ENCODE measurements at regions not wholly inside any gene's neighbourhood (a gene's known extent, or its start where the extent isn't known, plus 50 kb on each side); places are given as distances from the start of the nearest gene placed in this dataset.

GRCh38 chr12:125606312-125606711 lies 541.1 kb downstream of the AACS start:
- H3K4me1 ChIP-seq (ENCODE audit: control insufficient read depth in 2 of 2, insufficient read depth in 2 of 2, low read length in 2 of 2) = no peaks in the 10 kb centered on the region
- H3K27ac ChIP-seq (ENCODE audit: low read depth in 2 of 2, low read length in 2 of 2) = no peak overlapping the region
- no peaks in the 10 kb centered on the region for H3K27me3 ChIP-seq (ENCODE audit: control insufficient read depth in 2 of 2, insufficient read depth in 2 of 2, low read length in 2 of 2)
- H3K9ac ChIP-seq (ENCODE audit: low read depth in 1 of 2, low read length in 2 of 2) = no peak overlapping the region
- no peak overlapping the region for H3K4me3 ChIP-seq (ENCODE audit: low read length in 2 of 2)
- H3K36me3 ChIP-seq (ENCODE audit: control insufficient read depth in 2 of 2, insufficient read depth in 2 of 2, low read length in 2 of 2) = no peaks in the 10 kb centered on the region
- no peaks in the 10 kb centered on the region for H3K9me3 ChIP-seq (ENCODE audit: control insufficient read depth in 2 of 2, low read length in 2 of 2)

GRCh38 chr12:125610292-125610691 lies 545.1 kb downstream of the AACS start:
- H3K9ac ChIP-seq (ENCODE audit: low read depth in 1 of 2, low read length in 2 of 2) = no peak overlapping the region
- H3K4me3 ChIP-seq (ENCODE audit: low read length in 2 of 2) = no peak overlapping the region
- H3K9me3 ChIP-seq (ENCODE audit: control insufficient read depth in 2 of 2, low read length in 2 of 2) = no peaks in the 10 kb centered on the region

GRCh38 chr12:125610971-125611370 lies 545.7 kb downstream of the AACS start:
- Histone ChIP-seq H3K36me3 (ENCODE audit: control insufficient read depth in 2 of 2, insufficient read depth in 2 of 2, low read length in 2 of 2) (no peaks in the 10 kb centered on the region), H3K4me1 (ENCODE audit: control insufficient read depth in 2 of 2, insufficient read depth in 2 of 2, low read length in 2 of 2) (no peaks in the 10 kb centered on the region), H3K9ac (ENCODE audit: low read depth in 1 of 2, low read length in 2 of 2) (no peak overlapping the region), H3K4me3 (ENCODE audit: low read length in 2 of 2) (no peak overlapping the region), H3K27me3 (ENCODE audit: control insufficient read depth in 2 of 2, insufficient read depth in 2 of 2, low read length in 2 of 2) (no peaks in the 10 kb centered on the region), H3K9me3 (ENCODE audit: control insufficient read depth in 2 of 2, low read length in 2 of 2) (no peaks in the 10 kb centered on the region), H3K27ac (ENCODE audit: low read depth in 2 of 2, low read length in 2 of 2) (no peak overlapping the region)

More at GRCh38 chr12:125610292-125610691, 545.1 kb downstream of the AACS start:
- no peaks in the 10 kb centered on the region for H3K27me3 ChIP-seq (ENCODE audit: control insufficient read depth in 2 of 2, insufficient read depth in 2 of 2, low read length in 2 of 2)
- H3K4me1 ChIP-seq (ENCODE audit: control insufficient read depth in 2 of 2, insufficient read depth in 2 of 2, low read length in 2 of 2) = no peaks in the 10 kb centered on the region
- H3K27ac ChIP-seq (ENCODE audit: low read depth in 2 of 2, low read length in 2 of 2) = no peak overlapping the region
- H3K36me3 ChIP-seq (ENCODE audit: control insufficient read depth in 2 of 2, insufficient read depth in 2 of 2, low read length in 2 of 2) = no peaks in the 10 kb centered on the region

- no peak overlapping the region for H3K9ac ChIP-seq (ENCODE audit: low read depth in 1 of 2, low read length in 2 of 2)
- no peaks in the 10 kb centered on the region for H3K4me1 ChIP-seq (ENCODE audit: control insufficient read depth in 2 of 2, insufficient read depth in 2 of 2, low read length in 2 of 2)
- no peaks in the 10 kb centered on the region for H3K36me3 ChIP-seq (ENCODE audit: control insufficient read depth in 2 of 2, insufficient read depth in 2 of 2, low read length in 2 of 2)
- H3K9me3 ChIP-seq (ENCODE audit: control insufficient read depth in 2 of 2, low read length in 2 of 2) = no peaks in the 10 kb centered on the region
- H3K27me3 ChIP-seq (ENCODE audit: control insufficient read depth in 2 of 2, insufficient read depth in 2 of 2, low read length in 2 of 2) = no peaks in the 10 kb centered on the region
- H3K27ac ChIP-seq (ENCODE audit: low read depth in 2 of 2, low read length in 2 of 2) = no peak overlapping the region
- H3K4me3 ChIP-seq (ENCODE audit: low read length in 2 of 2) = no peak overlapping the region
These were observed 548.8 kb downstream of the AACS start for GRCh38 chr12:125614058-125614457.

- Histone ChIP-seq H3K4me1 (ENCODE audit: control insufficient read depth in 2 of 2, insufficient read depth in 2 of 2, low read length in 2 of 2) (no peaks in the 10 kb centered on the region), H3K36me3 (ENCODE audit: control insufficient read depth in 2 of 2, insufficient read depth in 2 of 2, low read length in 2 of 2) (no peaks in the 10 kb centered on the region)
These were observed 554.5 kb downstream of the AACS start for GRCh38 chr12:125619723-125620122.

GRCh38 chr12:125633686-125634085 lies 568.5 kb downstream of the AACS start:
- Histone ChIP-seq H3K27ac (ENCODE audit: low read depth in 2 of 2, low read length in 2 of 2) (no peak overlapping the region), H3K27me3 (ENCODE audit: control insufficient read depth in 2 of 2, insufficient read depth in 2 of 2, low read length in 2 of 2) (no peaks in the 10 kb centered on the region), H3K4me1 (ENCODE audit: control insufficient read depth in 2 of 2, insufficient read depth in 2 of 2, low read length in 2 of 2) (no peaks in the 10 kb centered on the region)

More at GRCh38 chr12:125619723-125620122, 554.5 kb downstream of the AACS start:
- Histone ChIP-seq H3K4me3 (ENCODE audit: low read length in 2 of 2) (no peak overlapping the region), H3K27me3 (ENCODE audit: control insufficient read depth in 2 of 2, insufficient read depth in 2 of 2, low read length in 2 of 2) (no peaks in the 10 kb centered on the region), H3K9me3 (ENCODE audit: control insufficient read depth in 2 of 2, low read length in 2 of 2) (no peaks in the 10 kb centered on the region), H3K9ac (ENCODE audit: low read depth in 1 of 2, low read length in 2 of 2) (no peak overlapping the region), H3K27ac (ENCODE audit: low read depth in 2 of 2, low read length in 2 of 2) (no peak overlapping the region)

GRCh38 chr12:125634813-125635212 lies 569.6 kb downstream of the AACS start:
- Histone ChIP-seq H3K36me3 (ENCODE audit: control insufficient read depth in 2 of 2, insufficient read depth in 2 of 2, low read length in 2 of 2) (no peaks in the 10 kb centered on the region), H3K9me3 (ENCODE audit: control insufficient read depth in 2 of 2, low read length in 2 of 2) (no peaks in the 10 kb centered on the region), H3K4me3 (ENCODE audit: low read length in 2 of 2) (no peak overlapping the region), H3K27ac (ENCODE audit: low read depth in 2 of 2, low read length in 2 of 2) (no peak overlapping the region), H3K4me1 (ENCODE audit: control insufficient read depth in 2 of 2, insufficient read depth in 2 of 2, low read length in 2 of 2) (no peaks in the 10 kb centered on the region), H3K9ac (ENCODE audit: low read depth in 1 of 2, low read length in 2 of 2) (no peak overlapping the region), H3K27me3 (ENCODE audit: control insufficient read depth in 2 of 2, insufficient read depth in 2 of 2, low read length in 2 of 2) (no peaks in the 10 kb centered on the region)

More at GRCh38 chr12:125633686-125634085, 568.5 kb downstream of the AACS start:
- no peaks in the 10 kb centered on the region for H3K36me3 ChIP-seq (ENCODE audit: control insufficient read depth in 2 of 2, insufficient read depth in 2 of 2, low read length in 2 of 2)
- no peak overlapping the region for H3K4me3 ChIP-seq (ENCODE audit: low read length in 2 of 2)
- H3K9ac ChIP-seq (ENCODE audit: low read depth in 1 of 2, low read length in 2 of 2) = no peak overlapping the region
- no peaks in the 10 kb centered on the region for H3K9me3 ChIP-seq (ENCODE audit: control insufficient read depth in 2 of 2, low read length in 2 of 2)

- H3K4me3 ChIP-seq (ENCODE audit: low read length in 2 of 2) = no peak overlapping the region
- H3K27me3 ChIP-seq (ENCODE audit: control insufficient read depth in 2 of 2, insufficient read depth in 2 of 2, low read length in 2 of 2) = no peaks in the 10 kb centered on the region
- H3K36me3 ChIP-seq (ENCODE audit: control insufficient read depth in 2 of 2, insufficient read depth in 2 of 2, low read length in 2 of 2) = no peaks in the 10 kb centered on the region
- no peak overlapping the region for H3K27ac ChIP-seq (ENCODE audit: low read depth in 2 of 2, low read length in 2 of 2)
- H3K9me3 ChIP-seq (ENCODE audit: control insufficient read depth in 2 of 2, low read length in 2 of 2) = peaks cover 0 to 4% of the 10 kb centered on the region in 2 donors
- no peaks in the 10 kb centered on the region for H3K4me1 ChIP-seq (ENCODE audit: control insufficient read depth in 2 of 2, insufficient read depth in 2 of 2, low read length in 2 of 2)
- no peak overlapping the region for H3K9ac ChIP-seq (ENCODE audit: low read depth in 1 of 2, low read length in 2 of 2)
These were observed 574.6 kb downstream of the AACS start for GRCh38 chr12:125639826-125640225.

GRCh38 chr12:125643055-125643454 lies 577.8 kb downstream of the AACS start:
- peaks cover 0 to 4% of the 10 kb centered on the region in 2 donors for H3K9me3 ChIP-seq (ENCODE audit: control insufficient read depth in 2 of 2, low read length in 2 of 2)
- H3K9ac ChIP-seq (ENCODE audit: low read depth in 1 of 2, low read length in 2 of 2) = no peak overlapping the region
- H3K27ac ChIP-seq (ENCODE audit: low read depth in 2 of 2, low read length in 2 of 2) = no peak overlapping the region
- no peaks in the 10 kb centered on the region for H3K36me3 ChIP-seq (ENCODE audit: control insufficient read depth in 2 of 2, insufficient read depth in 2 of 2, low read length in 2 of 2)
- H3K27me3 ChIP-seq (ENCODE audit: control insufficient read depth in 2 of 2, insufficient read depth in 2 of 2, low read length in 2 of 2) = no peaks in the 10 kb centered on the region
- no peak overlapping the region for H3K4me3 ChIP-seq (ENCODE audit: low read length in 2 of 2)
- H3K4me1 ChIP-seq (ENCODE audit: control insufficient read depth in 2 of 2, insufficient read depth in 2 of 2, low read length in 2 of 2) = no peaks in the 10 kb centered on the region

GRCh38 chr12:125645724-125646123 lies 580.5 kb downstream of the AACS start:
- Histone ChIP-seq H3K9me3 (ENCODE audit: control insufficient read depth in 2 of 2, low read length in 2 of 2) (peaks cover 0 to 4% of the 10 kb centered on the region in 2 donors), H3K36me3 (ENCODE audit: control insufficient read depth in 2 of 2, insufficient read depth in 2 of 2, low read length in 2 of 2) (no peaks in the 10 kb centered on the region), H3K9ac (ENCODE audit: low read depth in 1 of 2, low read length in 2 of 2) (no peak overlapping the region), H3K4me1 (ENCODE audit: control insufficient read depth in 2 of 2, insufficient read depth in 2 of 2, low read length in 2 of 2) (no peaks in the 10 kb centered on the region), H3K4me3 (ENCODE audit: low read length in 2 of 2) (no peak overlapping the region), H3K27ac (ENCODE audit: low read depth in 2 of 2, low read length in 2 of 2) (no peak overlapping the region), H3K27me3 (ENCODE audit: control insufficient read depth in 2 of 2, insufficient read depth in 2 of 2, low read length in 2 of 2) (no peaks in the 10 kb centered on the region)

GRCh38 chr12:125650587-125650986 lies 585.4 kb downstream of the AACS start:
- H3K27me3 ChIP-seq (ENCODE audit: control insufficient read depth in 2 of 2, insufficient read depth in 2 of 2, low read length in 2 of 2) = no peaks in the 10 kb centered on the region
- no peaks in the 10 kb centered on the region for H3K36me3 ChIP-seq (ENCODE audit: control insufficient read depth in 2 of 2, insufficient read depth in 2 of 2, low read length in 2 of 2)
- H3K9ac ChIP-seq (ENCODE audit: low read depth in 1 of 2, low read length in 2 of 2) = no peak overlapping the region

More at GRCh38 chr12:125650587-125650986, 585.4 kb downstream of the AACS start:
- Histone ChIP-seq H3K27ac (ENCODE audit: low read depth in 2 of 2, low read length in 2 of 2) (no peak overlapping the region), H3K9me3 (ENCODE audit: control insufficient read depth in 2 of 2, low read length in 2 of 2) (no peaks in the 10 kb centered on the region), H3K4me3 (ENCODE audit: low read length in 2 of 2) (no peak overlapping the region), H3K4me1 (ENCODE audit: control insufficient read depth in 2 of 2, insufficient read depth in 2 of 2, low read length in 2 of 2) (no peaks in the 10 kb centered on the region)
